ENCODE measurements at regions not wholly inside any gene's neighbourhood (a gene's known extent, or its start where the extent isn't known, plus 50 kb on each side); places are given as distances from the start of the nearest gene placed in this dataset.

DNA sequence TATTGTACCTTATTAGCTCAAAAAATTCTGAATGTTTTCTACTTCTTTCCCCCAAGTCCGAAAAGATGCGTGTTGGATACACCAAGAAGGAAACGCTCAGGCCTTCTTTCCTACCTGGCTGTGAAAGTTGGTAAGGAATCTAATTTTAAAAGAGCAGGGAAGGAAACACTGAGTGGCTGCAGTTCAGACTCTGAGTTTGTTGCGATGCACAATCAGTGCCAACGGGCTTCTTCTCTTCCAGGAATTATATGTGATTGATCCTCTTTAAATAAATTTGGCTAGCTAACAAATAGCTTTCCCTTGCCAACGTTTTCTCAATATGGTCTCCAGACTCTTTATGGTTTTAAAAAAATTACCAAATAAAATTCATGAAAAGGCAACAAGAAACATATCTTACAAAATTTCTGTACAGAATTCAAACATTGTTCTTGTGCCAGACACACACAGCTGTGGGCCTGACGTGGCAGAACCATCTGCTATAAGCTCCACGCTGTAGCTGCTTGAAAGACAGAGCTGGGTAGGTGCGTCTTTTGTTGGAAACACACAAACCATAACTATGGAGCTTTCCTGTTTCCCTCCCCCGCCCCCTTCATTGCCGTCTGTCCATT is 493.1 kb downstream of the ZNF608 start:
- DNase-seq, result no peak

- no peak for DNase-seq
Observed at GRCh38 chr5:124252747-124253146, 493.7 kb downstream of the ZNF608 start.

- no peak for DNase-seq
Observed at GRCh38 chr5:124252191-124252638, 494.2 kb downstream of the ZNF608 start.

DNA sequence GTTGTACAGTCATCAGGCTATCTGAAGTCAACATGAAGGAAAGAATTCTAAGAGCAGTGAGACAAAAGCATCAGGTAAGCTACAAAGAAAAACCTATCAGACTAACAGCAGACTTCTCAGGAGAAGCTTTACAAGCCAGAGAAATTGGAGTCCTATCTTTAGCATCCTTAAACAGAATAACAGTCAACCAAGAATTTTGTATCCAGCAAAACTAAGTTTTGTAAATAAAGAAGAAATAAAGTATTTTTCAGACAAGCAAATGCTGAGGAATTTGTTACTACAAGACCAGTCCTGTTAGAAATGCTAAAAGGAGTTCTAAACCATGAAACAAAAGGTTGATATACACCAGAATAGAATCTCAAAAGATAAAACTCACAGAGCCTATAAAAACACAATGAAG is 501.2 kb downstream of the ZNF608 start:
- DNase-seq, result no peak

DNA sequence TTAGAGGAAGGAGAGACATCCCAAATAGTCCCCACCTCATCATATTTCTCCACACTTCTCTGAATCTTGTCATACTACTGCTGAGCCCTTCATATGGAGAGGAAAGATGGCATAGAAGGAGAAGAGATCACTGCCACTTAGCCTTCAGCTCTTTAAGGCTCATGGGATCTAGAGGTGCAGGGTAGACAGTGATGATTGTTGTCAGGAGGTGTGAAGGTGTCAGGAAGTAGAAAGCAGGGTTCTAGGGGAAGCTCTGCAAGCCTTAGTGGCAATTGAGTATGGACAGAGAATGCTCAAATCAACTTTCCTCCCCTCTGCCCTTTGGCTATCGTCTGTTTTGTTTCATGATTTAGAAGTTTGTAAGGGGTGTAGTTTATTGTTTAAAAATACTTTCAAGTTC is 505.7 kb downstream of the ZNF608 start:
- no peak for DNase-seq

DNA sequence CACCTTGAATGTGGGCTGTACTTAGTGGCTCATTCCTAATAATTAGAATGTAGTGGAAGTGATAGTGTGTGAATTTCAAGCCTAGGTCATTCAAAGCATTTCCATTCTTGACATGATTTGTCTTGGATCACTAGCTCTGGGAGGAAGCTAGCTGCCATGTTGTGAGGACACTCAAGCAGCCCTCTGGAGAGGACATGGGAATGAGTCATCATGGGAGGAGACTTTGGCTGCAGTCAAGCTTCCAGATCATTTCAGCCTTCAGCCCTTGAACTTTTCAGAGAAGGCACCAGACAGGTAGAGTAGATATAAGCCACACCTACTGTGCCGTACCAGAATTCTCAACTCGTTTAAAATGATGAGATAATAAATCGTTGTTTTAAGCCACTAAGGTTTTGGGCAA is 506.9 kb downstream of the ZNF608 start:
- DNase-seq, result no peak

- no peak for DNase-seq
Observed at GRCh38 chr5:124238350-124238749, 508.1 kb downstream of the ZNF608 start.

GRCh38 chr5:124237206-124237695 is 509.2 kb downstream of the ZNF608 start:
- no peak for DNase-seq

DNA sequence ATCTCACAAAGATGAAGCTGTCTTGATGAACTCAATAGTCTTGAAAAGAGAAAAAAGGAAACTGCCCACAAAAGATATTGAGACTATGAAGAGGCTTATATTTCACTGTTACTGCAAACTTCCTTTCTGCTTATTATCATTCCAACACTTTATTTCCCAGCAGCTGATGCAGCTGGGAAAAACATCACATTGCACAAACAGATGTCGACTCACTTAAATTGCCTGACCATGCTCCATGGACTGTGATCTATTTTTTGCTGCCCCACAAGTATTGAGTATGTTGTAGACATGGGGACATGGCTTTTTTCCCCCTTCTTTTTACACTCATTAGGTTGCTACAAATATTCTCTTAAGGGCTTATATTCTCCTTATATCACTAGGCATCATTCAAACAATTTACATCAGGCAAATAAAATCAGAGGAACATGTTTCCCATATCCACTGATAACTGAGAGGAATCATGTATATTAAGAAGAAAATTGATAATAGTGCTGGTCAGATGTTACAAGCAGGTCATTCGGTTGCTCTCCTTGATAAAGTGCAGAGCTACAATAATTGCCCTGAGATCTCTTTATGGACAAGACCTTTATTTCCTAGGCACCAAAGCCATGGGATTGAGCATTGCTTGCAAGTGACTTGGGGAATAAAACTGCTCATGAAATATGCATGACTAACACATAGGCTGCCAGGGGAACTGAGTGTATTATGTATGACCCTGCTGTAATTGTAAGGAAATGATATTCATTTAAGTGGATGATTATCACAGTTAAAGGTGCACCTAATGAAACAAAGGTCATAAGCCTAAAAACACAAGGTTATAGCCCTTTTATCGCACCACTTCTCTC is 509.9 kb downstream of the ZNF608 start:
- no peak for DNase-seq

GRCh38 chr5:124235576-124235975 is 510.9 kb downstream of the ZNF608 start:
- no peak for DNase-seq

DNA sequence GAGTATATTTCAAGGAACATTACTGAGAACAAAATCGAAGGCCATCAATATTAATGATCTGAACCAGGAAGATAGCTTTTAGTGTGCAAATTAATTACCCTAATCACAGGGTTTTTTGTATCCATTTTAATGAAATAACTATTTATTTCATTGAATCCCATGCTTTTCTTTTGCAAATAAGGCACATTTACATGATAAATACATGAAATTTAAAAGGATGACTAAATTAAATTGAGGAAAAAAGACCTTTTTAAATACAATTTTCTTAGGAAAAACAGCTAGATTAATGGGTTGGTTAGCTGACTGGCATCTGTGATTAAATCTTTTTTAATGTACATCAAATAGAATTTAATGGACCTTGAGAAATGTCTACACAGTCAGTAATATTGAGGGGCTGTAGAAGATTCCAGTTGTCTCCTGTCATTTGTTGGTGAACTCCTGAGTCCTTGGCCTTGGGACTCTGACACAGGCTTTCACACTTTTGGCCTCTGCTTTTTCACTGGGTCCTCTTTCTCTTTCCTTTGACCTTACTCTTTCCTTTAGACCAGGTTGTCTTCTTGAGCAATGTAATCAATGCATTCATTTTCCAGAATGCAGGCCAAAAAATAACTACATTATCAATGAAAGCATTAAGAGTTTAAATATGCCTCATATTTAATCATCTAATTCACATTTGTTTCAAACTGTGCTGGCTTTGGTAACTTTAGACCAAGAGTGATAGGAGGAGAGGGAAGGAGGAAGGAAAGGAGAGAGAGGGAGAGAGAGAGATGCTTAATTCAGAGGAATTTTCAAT is 511.5 kb downstream of the ZNF608 start:
- DNase-seq, result no peak

GRCh38 chr5:124234022-124234769 is 512.2 kb downstream of the ZNF608 start:
- DNase-seq, result no peak

GRCh38 chr5:124232515-124232914 is 513.9 kb downstream of the ZNF608 start:
- DNase-seq, result no peak

- no peak for DNase-seq
Observed at GRCh38 chr5:124231802-124232201, 514.6 kb downstream of the ZNF608 start.

- DNase-seq, result no peak
Observed at GRCh38 chr5:124231230-124231629, 515.2 kb downstream of the ZNF608 start.

- DNase-seq, result no peak
Observed at GRCh38 chr5:124230456-124230855, 516.0 kb downstream of the ZNF608 start.

DNA sequence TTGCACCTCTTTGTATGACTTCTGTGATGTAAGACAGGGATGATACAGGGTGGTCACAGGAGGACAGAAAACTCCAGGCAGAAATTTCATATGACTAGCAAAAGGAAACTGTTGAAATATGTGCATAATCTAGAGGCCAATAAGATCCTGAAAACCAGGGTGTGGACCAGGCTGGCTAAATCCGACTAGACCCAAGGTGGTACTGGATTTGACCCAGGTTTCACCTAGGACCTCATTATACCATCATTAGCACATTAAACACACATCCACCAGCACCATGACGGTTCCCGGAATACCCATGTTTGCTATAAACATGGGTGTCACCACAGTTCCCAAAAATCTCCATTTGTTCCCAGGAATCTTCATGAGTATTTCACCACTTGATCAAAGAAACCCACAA is 517.1 kb downstream of the ZNF608 start:
- no peak for DNase-seq

- no peak for DNase-seq
Observed at GRCh38 chr5:124227914-124228313, 518.5 kb downstream of the ZNF608 start.

- DNase-seq, result no peak
Observed at GRCh38 chr5:124220418-124220817, 526.0 kb downstream of the ZNF608 start.

GRCh38 chr5:124212934-124213333 is 533.5 kb downstream of the ZNF608 start:
- DNase-seq, result no peak

DNA sequence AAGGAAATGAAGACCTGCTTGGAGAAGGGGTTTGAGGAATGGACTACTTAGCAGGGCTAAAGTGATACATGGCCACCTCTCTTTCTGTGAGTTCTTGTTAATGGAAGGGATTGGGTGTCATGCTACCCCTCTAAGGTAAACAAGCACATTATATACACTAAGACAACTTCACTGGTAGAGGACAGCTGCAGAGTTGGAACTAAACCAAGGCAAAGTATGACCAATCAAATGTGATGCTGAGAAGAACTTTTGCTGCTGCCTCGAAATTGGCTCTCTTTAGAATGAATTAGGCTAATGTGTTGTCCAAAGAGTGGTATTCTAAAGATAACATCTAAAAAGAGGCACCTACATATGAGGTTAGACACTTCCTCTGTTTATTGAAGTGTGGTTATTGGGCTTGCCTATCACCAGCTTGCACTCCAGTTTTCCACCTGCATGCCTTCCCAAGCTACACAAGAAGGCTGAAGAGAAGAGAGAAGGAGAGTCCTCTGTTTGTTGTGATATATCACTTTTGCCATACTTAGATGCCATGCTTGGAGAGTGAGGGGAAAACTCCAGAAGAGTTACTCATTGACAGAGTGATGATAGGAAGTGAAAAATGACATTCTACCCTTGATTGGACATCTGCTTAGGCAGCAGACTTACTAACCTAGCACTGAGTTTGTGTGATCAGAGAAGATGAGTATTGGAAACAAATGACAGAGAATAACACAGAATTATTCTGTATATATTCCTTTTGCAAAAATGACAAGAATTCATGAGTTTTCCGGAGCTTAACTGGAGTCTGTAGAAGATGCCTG is 536.1 kb downstream of the ZNF608 start:
- no peak for DNase-seq

GRCh38 chr5:124207118-124207517 is 539.3 kb downstream of the ZNF608 start:
- no peak for DNase-seq

Data from stimulated activated CD8-positive, alpha-beta memory T cell treated with anti-CD3 and anti-CD28 coated beads, Interleukin-4, amount 100 ng/mL, for 48 hours (primary cell).